COLO829 (cell line): ENCODE measurements at regions not wholly inside any gene's neighbourhood (a gene's known extent, or its start where the extent isn't known, plus 50 kb on each side); places are given as distances from the start of the nearest gene placed in this dataset.

Experiments
- DNase-seq: peaks from one replicate; pipeline ENCODE4 v3.0.0; 2012; ENCODE audit warnings: low spot score

DNA sequence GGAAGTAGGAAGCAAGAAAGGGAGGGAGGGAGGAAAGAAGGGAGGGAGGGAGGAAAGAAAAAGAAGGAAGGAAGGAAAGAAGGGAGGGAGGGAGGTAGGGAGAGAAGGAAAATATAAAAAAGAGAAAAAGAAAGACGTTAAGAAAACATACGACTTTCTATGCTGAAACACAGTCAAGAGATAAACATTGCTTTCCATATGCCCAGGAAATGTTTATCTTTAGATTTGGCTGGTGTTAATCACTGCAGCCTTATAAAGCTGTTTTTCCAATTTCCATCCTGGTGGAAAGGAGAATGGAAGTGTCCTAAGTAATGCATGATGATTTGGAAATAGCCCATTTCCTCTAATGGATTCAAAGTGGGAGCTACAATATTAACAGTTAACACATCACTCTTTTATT is 524.3 kb downstream of the MTRR start:
- no peak for DNase-seq

DNA sequence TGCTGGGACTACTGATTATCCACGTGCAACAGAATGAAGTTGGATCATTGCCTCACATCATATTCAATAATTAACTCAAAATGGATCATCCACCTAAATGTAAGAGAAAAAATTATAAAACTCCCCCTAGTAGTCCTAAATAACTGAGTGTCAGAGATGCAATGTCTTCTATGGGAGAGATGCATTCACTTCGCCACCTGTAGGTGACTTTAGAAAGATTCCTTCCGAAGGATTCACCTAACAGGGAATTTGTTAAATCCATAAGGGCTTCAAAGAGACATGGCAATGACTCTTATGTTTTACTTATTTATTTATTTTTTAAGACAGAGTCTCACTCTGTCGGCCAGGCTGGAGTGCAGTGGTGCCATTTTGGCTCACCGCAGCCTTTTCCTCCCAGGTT is 526.0 kb downstream of the MTRR start:
- DNase-seq = no peak

DNA sequence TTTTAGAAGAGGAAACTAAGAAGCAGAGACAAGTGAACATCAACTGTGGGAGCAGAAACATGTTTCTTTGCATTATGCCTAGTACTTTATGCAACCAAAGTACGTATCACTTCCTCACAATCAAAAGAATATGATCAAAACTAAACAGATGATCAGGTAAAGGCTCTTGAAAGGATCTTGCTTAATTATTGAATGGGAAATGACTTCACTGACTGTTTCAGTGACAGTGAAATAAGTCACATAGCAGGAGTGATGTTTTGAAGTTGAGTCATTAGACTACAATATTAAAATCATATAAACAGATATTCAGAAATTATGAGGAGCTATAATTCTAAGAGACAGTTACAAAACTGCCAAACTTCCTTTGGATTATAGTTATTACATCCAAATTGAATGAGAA is 527.3 kb downstream of the MTRR start:
- DNase-seq = no peak

DNA sequence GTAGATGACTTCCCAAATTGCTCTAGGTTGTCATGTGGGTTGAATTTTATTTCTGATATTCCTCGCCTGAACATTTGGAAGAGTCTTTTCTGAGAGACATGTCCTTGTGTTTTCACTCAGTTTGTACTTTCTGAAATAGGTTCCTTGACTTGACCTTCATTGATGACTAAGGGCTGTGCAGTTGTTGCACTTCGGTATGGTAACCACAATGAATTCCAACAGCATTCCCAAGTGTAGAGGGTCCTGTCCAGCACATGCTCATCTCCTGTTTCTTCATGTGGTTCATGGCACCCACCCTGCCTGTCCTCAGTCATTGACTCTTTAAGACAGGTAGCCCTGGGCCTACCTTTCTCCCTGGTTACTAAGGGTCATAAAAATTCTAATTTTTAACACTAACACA is 527.8 kb downstream of the MTRR start:
- DNase-seq = no peak

DNA sequence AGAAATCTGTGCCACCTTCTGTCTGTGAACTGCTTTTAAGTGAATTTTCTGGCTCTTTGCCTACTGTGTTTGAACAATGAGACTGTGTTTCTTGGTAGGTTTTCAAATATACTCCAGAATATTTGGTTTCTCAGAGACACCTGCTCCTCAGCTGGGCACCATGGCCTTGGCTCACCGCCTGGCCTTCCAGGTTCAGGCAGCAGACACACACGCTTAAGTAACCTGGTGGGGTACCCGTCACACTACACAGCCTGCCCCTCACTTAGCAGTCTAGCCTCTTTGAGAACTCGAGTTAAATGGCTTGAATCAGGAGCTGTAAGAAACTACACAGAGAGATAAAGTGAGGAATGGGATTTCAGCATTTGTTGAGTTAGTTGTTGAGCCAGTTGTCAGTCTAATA is 530.5 kb downstream of the MTRR start:
- no peak for DNase-seq

DNA sequence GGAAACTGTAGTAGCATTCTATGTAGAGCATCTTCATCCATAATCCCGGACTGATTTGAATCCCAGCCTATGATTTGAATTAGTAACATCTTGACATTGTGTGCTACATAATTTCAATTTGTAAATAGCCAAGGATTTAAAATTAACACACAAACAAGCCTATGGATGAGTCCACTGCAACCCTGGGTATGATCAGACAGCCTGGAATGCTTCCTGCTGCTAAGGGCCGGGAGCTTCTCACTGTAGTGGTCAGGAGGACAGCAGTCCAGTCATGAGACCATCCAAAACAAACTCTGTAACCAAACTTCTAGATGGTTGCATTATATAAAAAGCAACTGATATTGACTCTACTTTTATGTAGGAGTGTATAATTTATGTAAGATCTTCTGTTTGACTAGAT is 539.3 kb downstream of the MTRR start:
- no peak for DNase-seq

DNA sequence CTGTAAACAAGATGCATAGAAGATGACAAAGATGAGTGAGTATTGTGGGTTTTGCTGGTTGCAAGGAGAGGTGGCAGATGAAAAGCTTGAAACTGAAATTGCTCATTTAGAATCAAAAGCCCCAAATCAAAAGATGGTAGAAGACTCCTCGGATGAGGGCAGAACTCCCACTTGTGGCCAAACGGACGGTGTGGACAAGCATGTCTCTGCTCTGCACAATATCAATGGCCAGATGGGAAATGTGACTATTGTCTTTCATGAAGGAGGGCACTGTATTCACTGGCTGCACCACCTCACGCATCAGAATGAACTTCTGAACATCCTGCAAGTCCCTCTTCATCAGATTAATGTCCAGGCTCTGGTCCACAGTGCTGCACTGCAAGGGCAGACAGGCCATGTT is 541.7 kb downstream of the MTRR start:
- DNase-seq = no peak

DNA sequence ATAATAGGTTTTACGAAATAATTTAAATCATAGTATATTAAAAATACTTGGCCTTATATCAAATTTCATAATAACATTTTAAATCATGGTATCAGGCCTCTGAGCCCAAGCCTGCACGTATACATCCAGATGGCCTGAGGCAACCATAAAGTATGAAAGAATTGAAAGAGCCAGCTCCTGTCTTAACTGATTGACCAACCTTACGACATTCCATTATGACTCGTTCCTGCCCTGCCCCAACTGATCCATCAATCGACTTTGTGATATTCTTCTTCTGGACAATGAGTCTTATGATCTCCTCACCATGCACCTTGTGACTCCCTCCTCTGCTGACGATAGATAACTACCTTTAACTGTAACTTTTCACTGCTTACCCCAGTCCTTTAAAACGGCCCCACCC is 545.0 kb downstream of the MTRR start:
- no peak for DNase-seq

DNA sequence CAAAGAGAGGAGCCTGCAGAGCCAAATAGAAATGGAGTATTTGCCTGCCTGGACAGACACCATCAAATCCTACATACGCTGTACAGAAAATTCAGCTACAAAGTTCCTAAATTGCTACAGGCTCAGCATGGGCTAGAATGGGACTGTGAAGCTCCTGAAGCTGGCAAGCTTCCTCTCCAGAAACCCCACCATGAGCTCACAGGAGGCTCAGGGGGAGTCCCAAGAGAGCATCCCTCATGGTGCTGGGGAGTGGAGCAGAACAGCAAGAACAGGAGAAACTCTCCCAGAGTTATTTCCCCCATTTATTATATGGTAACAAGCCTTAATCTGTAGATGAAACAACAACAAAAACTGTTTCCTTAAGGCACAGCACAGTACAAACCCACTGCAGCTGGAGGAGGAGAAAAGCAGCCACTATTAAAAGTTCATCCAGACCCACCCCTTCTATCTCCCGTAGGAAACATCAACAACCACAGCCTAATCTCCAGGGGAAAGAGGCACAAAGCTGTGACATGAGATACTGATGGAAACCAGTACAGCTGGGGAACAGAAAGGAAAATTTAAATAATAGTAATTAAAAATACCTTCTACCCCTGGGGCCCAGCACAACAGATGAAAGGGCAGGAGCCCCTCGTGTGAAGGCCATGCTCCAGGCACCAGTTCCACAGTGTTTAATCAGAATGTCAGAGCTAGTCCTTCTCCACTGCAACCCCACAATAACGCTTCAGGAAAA is 548.5 kb downstream of the MTRR start:
- no peak for DNase-seq

DNA sequence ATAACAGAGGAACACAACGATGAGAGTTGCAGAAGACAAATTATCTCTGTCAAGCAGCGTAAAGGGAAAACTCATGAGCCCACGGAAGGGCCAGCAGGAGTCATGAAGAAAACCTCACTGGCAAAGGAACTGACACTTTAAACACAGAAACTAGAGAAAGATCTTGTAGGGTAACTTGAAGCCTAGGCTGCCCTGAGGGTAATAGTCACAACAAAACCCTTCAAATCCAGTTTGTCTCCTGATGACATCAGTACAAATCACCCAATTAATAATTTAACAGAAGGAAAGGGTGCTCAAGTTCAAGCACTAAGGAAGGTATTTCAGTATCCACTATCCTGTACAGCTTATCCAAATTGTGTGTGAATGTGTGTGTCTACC is 549.1 kb downstream of the MTRR start:
- DNase-seq = no peak

DNA sequence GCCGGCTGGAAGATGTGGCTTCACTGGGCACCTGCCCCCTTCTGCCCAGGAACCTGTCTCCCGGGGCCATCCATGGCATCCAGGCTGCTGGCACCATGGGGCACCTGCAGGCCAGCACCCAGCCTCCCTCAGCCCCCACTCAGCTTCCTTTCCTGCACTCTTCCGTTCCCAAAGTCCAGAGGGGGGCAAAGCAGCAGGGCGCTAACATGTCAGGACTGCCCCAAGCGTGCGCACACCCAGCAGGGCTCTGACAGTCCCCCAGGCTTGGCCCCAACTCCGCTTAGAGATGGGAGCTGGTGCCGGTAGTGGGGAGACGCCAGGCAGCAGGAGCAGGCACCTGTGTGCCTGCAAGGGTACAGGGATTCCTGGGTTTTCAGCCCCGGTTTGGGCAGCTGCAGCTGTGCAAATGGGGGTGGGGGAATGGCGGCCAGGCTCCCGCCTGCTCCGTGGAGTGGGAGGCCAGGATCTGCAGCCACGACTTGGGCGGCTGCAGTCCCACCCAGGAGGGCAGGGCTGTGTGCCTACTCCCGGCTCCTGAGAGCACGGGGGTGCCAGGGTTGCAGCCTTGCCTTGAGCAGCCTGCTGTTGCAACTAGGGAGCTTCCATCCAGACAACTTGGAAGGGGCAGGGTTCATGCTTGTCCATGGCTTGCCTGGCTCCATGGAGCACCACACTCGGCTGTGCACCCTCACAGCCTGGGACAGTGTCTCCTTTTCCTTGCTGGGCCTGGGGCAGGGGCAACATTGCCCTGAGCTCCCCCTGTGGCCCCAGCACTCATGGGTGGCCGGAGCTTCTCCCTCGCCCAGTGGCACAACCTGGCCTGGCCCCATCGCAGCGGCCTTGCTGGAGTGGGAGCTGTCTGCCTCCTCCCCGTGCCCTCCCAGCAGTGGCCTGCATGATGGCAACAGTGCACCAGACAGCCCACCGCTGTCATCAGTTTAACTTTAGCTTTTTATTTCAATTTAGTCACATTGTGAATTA is 561.1 kb downstream of the MTRR start:
- no peak for DNase-seq

DNA sequence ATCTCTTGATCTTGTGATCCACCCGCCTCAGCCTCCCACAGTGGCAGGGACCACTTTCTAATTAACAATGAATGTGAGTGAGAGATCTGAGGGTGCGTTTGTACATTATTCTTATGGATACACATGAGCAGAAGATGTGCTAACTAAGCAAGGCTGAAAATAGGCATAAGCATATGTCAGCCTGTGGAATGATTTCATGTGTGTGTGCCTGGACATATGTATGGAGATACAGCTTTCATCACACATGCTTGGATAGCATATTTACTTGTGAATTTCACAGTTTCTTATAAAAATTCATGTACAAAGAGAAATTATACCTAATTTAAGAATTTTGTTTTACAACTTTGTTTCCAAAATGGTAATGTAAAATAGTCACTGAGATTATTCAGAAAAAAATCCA is 565.6 kb downstream of the MTRR start:
- no peak for DNase-seq

DNA sequence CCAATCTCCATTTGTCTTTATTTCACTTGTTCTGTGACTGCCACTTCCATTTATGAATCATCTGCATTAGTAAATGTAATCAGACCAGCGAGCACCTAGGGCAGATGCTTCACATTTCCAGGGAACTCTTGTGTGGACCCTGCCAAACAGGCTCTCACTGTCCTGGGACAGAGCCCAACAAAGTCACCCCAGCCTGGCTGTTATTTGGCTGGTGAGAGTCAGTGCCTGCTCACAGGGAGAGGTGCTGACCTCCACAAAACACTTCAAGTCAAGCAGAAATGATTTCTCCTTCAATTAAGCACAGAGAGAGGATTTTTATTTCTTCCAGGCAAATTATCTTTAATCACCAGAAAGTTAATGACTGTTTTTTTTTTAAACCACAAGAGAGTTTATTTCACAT is 568.0 kb downstream of the MTRR start:
- no peak for DNase-seq

DNA sequence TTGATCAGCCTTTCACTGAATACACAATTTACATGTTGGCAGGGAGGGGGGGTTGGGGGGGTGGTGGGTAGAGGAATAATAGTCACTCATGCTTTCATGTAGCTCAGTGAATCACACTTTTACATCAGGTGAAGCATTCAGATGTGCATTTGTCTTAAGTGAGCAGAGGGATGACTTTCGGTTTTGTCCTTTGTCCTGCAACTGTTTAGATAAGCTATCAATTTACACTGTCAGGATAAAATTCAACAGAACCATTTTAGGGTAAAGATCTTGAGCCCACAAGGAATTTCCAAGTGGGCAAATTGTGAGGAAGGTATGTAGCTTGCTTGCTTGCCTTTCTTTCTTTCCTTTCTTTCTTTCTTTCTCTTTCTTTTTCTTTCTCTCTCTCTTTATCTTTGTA is 576.2 kb downstream of the MTRR start:
- no peak for DNase-seq

DNA sequence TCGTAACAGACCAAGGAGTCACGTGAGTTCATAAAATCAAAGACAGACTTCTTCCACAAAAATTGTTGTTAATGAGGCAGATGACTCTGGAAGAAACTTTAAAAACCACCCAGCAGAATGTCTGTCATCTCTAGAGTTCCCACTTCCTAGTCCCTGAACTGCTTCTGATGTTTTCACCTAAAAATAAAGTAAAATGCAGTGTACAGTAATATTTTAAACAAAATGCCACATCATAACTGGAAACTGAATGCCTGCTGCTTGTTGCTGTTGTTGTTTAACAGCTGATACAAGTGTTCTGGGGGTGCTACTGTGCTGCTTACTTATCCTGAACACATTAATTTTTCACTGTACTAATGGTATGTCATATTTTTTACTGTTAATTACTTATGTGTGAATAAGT is 577.2 kb downstream of the MTRR start:
- no peak for DNase-seq

DNA sequence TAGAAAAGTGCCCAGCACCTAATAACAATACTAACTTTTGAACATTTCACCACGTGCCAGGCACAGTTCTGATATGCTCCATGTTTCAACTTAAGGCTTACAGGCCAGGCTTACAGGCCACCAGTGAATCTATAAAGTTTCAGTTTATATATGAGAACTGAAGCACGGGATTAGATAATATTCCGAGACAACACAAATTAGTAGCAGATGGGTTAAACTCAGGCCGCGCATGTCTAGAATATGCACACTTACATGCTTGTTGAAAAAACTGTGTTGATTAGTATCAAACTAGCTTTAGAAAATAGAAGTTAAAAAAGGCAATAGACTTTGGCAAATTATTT is 587.9 kb downstream of the MTRR start:
- no peak for DNase-seq

DNA sequence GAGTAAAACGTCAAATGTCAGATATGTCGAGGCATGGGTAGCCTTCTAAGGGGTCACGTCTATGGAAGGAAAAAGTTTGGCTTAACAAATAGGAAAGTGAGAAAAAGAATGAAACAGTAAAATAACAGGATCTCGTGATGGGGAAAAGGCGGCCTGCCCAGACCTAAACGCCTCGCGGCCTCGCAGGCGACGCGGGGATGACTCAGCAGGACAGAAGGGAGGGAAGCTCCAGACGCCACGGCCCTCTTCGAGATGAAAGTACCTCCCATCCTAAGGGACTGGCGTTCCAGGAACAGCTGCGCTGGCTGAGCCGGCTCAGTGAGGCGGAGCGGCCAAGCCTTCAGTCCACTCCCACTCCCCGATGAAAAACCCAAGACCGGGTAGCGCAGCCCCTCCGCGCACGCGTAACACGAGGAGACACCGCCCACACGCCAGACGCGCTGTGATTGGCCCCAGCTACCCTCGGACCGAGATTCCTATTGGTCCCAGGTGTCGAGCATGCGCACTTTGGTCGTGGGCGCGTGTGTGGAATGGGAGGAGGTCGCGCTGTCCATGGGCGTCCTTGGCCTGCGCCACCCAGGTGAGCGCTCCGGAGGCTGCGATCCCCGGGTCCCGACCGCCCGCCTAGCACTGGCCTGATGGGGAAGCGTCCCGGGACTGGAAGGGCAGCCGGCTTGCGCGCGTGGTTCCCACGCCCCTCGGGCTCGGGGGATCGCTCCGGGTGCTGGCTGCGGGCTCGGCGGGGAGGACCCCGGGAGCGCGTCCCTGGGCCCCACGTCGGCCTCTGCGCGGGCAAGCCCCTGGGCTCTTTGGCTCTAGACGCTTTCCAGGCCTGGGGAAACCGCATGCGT is 588.5 kb downstream of the MTRR start:
- DNase-seq = peak; percentile 89

DNA sequence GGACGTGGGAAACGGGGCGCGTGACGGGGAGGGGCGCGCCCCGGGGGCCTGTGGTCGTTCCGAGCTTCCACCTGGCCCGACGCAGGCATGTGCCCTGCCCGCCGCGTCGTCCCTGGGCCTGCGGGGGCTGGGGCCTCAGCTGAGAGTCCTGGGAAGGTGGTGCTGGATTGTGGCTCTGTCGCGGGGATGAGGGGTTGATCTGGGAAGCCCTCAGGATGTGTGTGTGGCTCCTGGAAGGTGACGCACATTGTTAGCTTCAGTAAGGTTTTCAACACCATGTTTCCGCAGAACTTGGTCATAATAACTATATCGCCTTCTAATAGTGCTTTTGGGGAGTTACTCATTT is 589.1 kb downstream of the MTRR start:
- no peak for DNase-seq

DNA sequence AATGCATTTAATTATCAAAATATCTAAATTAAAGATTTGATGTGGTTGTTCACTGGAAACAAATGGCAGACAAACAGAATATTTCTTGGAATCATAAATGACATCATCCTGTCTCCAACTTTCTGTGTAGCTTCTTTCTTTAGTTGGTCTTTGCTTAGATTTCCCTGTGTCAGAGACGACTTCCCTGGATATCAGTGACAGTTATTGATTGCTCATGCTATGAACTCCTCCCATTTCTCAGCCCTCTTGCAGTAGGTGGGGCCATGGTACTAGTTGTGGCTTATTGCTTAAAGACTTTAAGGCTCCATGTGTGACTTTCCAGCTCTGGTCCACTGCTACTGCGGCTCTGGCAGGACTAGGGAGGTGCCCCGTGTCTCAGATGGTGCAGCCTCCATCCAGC is 592.6 kb downstream of the MTRR start:
- no peak for DNase-seq

DNA sequence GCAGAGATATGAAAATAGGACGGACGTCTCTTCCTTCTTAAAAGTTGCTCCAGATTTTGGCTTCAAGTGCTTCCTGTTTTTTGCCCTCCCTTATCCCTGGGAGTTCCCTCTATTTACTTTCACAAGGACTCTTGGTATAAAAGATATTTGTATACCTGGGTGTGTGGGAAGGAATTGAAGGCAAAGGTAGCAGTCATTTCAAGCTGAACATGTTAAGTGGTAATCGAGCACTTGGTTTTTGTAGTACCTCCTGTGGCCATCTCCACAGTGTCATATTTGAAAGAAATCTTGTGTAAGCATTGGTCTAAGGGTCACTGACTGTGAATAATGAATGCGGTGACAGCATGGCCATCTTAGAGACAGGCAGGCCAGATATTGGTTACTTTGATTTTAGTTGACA is 593.6 kb downstream of the MTRR start:
- no peak for DNase-seq

DNA sequence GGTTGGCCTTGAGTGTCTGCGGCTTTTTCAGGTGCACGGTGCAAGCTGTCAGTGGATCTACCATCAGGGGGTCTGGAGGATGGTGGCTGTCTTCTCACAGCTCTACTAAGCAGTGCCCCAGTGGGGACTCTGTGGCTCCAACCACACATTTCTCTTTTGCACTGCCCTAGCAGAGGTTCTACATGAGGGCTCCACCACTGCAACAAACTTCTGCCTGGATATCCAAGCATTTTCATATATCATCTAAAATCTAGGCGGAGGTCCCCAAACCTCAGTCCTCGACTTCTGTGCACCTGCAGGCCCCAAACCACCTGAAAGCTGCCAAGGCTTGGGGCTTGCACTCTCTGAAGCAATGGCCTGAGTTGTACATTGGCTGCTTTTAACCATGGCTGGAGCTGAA is 601.5 kb downstream of the MTRR start:
- DNase-seq = no peak

DNA sequence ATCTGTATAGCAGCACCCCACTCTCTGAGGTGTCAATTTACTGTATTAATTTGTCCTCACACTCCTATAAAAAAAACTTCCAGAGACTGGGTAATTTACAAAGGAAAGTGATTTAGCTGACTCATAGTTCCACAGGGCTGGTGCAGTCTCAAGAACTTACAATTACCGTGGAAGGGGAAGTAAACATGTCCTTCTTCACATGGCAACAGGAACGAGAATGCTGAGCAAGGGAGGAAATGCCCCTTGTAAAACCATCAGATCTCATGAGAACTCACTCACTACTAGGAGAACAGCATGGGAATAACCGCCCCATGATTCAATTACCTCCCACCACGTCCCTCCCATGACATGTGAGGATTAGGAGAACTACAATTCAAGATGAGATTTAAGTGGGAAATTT is 602.6 kb downstream of the MTRR start:
- no peak for DNase-seq

DNA sequence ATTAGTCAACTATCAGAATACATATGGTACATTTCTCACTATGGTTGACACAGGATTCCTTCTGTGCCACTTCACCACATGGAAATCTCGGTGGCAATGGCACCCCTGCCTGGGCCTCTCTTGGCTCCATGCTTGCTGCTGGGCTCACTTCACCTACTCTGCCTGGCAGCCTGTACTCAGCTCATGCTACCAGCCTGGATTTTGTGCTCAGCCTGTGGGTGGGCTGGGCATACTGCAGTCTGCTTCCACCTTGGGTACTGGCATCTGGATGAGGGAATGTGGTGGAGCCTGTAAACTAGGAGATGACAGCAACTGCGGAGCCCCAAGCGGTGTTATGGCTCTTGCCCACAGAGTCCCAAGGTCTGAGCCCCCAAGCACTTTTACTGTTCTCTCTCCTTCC is 604.1 kb downstream of the MTRR start:
- no peak for DNase-seq
